ENCODE measurements at regions not wholly inside any gene's neighbourhood (a gene's known extent, or its start where the extent isn't known, plus 50 kb on each side); places are given as distances from the start of the nearest gene placed in this dataset.

- CTCF ChIA-PET = no interaction called here
- DNase-seq = no peak
- H3K36me3 Mint-ChIP-seq = no peaks in the 10 kb centered on the region
- H3K9me3 Mint-ChIP-seq = peaks cover 4% of the 10 kb centered on the region
- H3K27ac Mint-ChIP-seq = no peak overlapping the region
- H3K4me3 Mint-ChIP-seq = no peak overlapping the region
- H3K27me3 Mint-ChIP-seq = no peaks in the 10 kb centered on the region
- no peaks in the 10 kb centered on the region for H3K4me1 Mint-ChIP-seq
Observed at GRCh38 chr2:104577143-104577542, 276.8 kb upstream of the POU3F3 start.

DNA sequence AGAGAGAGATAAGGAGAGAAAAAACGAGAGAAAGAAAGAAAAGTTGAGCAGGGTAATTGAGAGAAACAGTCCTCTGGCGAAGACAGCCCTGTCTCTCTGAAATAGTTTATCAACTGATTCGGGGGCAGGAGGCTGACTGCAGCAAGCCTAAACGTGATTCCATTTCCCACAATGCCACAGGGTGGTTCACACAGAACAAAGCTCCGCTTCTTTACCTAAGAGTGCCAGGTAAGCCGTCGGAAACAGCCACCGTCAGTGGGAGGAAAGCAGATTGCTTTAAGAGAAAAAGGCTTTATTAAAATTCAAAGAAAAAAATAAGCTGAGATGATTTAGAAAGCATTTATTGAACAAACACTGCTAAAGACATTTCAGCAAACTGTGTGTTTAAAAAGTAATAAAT, 271.4 kb upstream of the POU3F3 start:
- CTCF ChIA-PET = no interaction called here
- H3K4me3 Mint-ChIP-seq = no peak overlapping the region

DNA sequence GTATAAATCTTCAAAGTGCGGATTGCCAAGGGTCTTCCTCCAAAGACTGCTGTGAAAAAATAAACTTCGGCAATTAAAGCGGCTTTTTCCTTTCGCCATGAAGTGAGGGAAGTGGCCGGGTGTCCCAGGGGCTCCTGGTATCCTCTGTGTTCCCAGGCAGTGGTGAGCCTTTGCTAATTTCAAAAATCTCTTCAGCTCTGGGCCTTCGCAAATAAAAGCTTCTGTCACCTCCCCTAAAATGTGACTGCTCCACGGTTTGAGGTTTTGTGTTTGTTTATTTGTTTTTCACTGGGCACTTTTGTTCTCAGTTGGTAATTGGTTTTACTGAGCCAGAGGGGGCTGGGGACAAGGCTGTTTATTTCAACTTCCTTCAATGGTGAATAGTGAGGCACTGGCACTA, 270.1 kb upstream of the POU3F3 start:
- Mint-ChIP-seq H3K27ac (no peak overlapping the region), H3K36me3 (no peaks in the 10 kb centered on the region)
- no peak for DNase-seq

More for the DNA sequence above, 271.4 kb upstream of the POU3F3 start:
- H3K9me3 Mint-ChIP-seq = no peaks in the 10 kb centered on the region
- no peak overlapping the region for H3K27ac Mint-ChIP-seq
- H3K36me3 Mint-ChIP-seq = no peaks in the 10 kb centered on the region
- DNase-seq = no peak
- H3K4me1 Mint-ChIP-seq = no peaks in the 10 kb centered on the region
- no peaks in the 10 kb centered on the region for H3K27me3 Mint-ChIP-seq

DNA sequence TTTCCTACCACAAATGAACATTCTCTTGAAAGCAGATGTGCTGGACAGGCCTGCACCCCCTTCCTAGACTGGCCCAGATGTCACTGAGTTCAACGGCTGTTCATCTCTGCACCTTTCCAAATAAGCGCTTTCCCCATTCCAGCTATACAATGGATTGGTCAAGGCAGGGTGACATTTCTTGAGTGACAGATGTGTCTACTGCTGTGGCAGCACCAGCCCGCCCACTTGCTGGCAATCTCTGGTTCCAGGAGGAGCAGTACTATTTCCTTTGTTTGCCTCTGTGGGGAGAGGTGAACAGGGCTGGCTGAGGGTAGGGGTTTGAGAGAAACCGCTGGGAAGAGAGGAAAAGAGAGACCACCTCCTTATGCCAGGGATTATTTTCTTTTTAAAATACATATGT, 269.5 kb upstream of the POU3F3 start:
- Mint-ChIP-seq H3K4me3 (no peak overlapping the region), H3K4me1 (no peaks in the 10 kb centered on the region), H3K27ac (no peak overlapping the region), H3K27me3 (no peaks in the 10 kb centered on the region), H3K9me3 (peaks cover under 1% of the 10 kb centered on the region), H3K36me3 (no peaks in the 10 kb centered on the region)
- CTCF ChIA-PET = no interaction called here
- no peak for DNase-seq

More for the DNA sequence above, 270.1 kb upstream of the POU3F3 start:
- CTCF ChIA-PET = no interaction called here
- H3K4me1 Mint-ChIP-seq = no peaks in the 10 kb centered on the region
- no peak overlapping the region for H3K4me3 Mint-ChIP-seq
- H3K9me3 Mint-ChIP-seq = no peaks in the 10 kb centered on the region
- no peaks in the 10 kb centered on the region for H3K27me3 Mint-ChIP-seq

DNA sequence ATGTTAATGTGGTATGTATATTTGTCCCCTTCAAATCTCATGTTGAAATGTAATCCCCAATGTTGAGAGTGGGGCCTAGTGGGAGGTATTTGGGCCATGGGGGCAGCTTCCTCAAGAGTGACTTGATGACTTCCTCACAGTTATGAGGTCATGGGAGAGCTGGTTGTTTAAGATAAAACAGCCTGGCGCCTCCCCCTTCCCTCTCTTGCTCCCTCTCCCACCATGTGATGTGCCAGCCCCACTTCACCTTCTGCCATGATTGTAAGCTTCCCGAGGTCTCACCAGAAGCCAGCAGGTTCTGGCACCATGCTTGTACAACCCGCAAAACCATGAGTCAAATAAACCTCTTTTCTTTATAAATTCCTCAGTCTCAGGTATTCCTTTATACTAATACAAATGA, 258.3 kb upstream of the POU3F3 start:
- Mint-ChIP-seq H3K27ac (no peak overlapping the region), H3K9me3 (peaks cover 6% of the 10 kb centered on the region)

GRCh38 chr2:104597942-104598341, 256.0 kb upstream of the POU3F3 start:
- Mint-ChIP-seq H3K36me3 (no peaks in the 10 kb centered on the region), H3K4me3 (no peak overlapping the region), H3K27me3 (no peaks in the 10 kb centered on the region), H3K9me3 (no peaks in the 10 kb centered on the region), H3K27ac (no peak overlapping the region), H3K4me1 (no peaks in the 10 kb centered on the region)
- DNase-seq = no peak
- CTCF ChIA-PET = no interaction called here

More for the DNA sequence above, 258.3 kb upstream of the POU3F3 start:
- no peaks in the 10 kb centered on the region for H3K4me1 Mint-ChIP-seq
- no peaks in the 10 kb centered on the region for H3K36me3 Mint-ChIP-seq
- CTCF ChIA-PET = no interaction called here
- H3K4me3 Mint-ChIP-seq = no peak overlapping the region
- no peaks in the 10 kb centered on the region for H3K27me3 Mint-ChIP-seq
- DNase-seq = no peak

DNA sequence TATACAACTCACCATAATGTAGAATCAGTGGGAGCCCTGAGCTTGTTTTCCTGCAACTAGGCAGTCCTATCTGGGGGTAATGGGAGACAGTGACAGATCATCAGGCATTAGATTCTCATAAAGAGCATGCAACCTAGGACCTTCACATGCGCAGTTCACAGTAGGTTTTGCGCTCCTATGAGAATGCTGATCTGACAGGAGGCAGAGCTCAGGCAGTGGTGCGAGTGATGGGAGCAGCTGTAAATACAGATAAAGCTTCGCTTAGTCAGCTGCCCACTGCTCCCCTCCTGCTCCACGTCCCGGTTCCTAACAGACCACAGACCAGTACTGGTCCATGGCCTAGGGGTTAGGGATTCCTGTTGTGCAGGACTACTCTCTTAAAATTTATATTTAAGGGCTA, 255.3 kb upstream of the POU3F3 start:
- Mint-ChIP-seq H3K27me3 (no peaks in the 10 kb centered on the region), H3K27ac (no peak overlapping the region), H3K4me3 (no peak overlapping the region), H3K9me3 (no peaks in the 10 kb centered on the region), H3K4me1 (no peaks in the 10 kb centered on the region), H3K36me3 (no peaks in the 10 kb centered on the region)
- CTCF ChIA-PET = no interaction called here
- DNase-seq = no peak

DNA sequence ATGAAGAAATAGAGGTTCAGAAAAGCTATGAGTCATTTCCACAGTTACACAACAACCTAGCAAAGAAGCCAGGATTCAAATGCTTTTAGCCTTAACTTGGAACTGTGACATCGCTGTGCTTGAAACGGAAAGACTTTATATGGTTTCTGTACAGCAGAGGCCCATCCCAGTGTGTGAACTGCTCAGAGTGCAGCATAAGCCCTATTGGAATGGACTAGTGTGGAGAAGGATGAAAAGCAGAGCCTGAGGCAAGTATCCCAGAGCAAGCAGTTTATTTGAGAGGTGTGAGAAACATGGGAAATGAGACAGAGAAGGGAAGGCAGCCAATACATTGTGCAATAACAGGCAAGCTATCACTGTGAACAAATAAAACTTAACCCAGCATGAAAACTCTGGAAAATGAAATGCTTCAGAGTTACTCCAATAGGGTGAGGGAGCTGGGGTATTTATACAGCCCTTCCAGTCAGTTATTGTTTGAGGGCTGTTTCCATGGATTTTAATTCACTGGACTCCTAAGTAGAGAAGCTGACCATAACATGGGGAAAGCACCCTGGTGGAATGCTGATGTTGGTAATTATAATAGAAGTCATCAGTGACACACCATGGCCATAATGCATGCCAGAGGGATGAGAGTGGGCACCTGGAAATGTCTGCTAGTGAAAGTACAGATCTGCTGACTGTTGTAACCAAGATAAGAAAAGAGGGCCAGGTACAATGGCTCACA, 254.0 kb upstream of the POU3F3 start:
- Mint-ChIP-seq H3K36me3 (no peaks in the 10 kb centered on the region), H3K4me3 (no peak overlapping the region), H3K4me1 (no peaks in the 10 kb centered on the region), H3K9me3 (no peaks in the 10 kb centered on the region), H3K27ac (no peak overlapping the region), H3K27me3 (no peaks in the 10 kb centered on the region)
- CTCF ChIA-PET = no interaction called here
- no peak for DNase-seq

GRCh38 chr2:104606056-104606455, 247.9 kb upstream of the POU3F3 start:
- H3K27ac Mint-ChIP-seq = no peak overlapping the region
- no peaks in the 10 kb centered on the region for H3K27me3 Mint-ChIP-seq
- H3K36me3 Mint-ChIP-seq = no peaks in the 10 kb centered on the region
- CTCF ChIA-PET = no interaction called here
- no peak for DNase-seq
- H3K4me3 Mint-ChIP-seq = no peak overlapping the region
- H3K9me3 Mint-ChIP-seq = peaks cover 2% of the 10 kb centered on the region
- no peaks in the 10 kb centered on the region for H3K4me1 Mint-ChIP-seq

- no peaks in the 10 kb centered on the region for H3K9me3 Mint-ChIP-seq
- H3K4me3 Mint-ChIP-seq = no peak overlapping the region
- no peak for DNase-seq
- no peaks in the 10 kb centered on the region for H3K27me3 Mint-ChIP-seq
- no peak overlapping the region for H3K27ac Mint-ChIP-seq
- no peaks in the 10 kb centered on the region for H3K4me1 Mint-ChIP-seq
- CTCF ChIA-PET = no interaction called here
- no peaks in the 10 kb centered on the region for H3K36me3 Mint-ChIP-seq
Observed at GRCh38 chr2:104616856-104617255, 237.1 kb upstream of the POU3F3 start.

DNA sequence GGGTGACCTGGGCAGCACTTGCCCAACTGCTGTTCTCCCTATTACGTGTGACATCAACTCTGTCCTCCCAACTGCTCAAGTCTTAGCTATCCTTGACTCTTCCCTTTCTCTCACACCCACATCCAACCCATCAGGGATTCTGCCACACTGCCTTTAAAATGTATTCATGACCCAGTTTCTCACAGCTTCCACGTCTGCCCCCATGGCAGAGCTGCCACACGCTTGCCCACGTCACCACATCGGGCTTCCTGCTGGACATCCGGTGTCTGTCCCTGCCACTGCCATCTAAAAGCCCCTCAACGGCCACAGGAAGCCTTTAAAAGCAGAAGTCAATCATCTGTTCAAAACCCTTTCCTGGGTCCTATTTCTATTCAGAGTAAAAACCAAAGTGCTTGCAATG, 233.1 kb upstream of the POU3F3 start:
- H3K4me1 Mint-ChIP-seq = no peaks in the 10 kb centered on the region
- H3K27ac Mint-ChIP-seq = no peak overlapping the region
- no peaks in the 10 kb centered on the region for H3K9me3 Mint-ChIP-seq
- no peak overlapping the region for H3K4me3 Mint-ChIP-seq
- no peak for DNase-seq
- CTCF ChIA-PET = no interaction called here
- no peaks in the 10 kb centered on the region for H3K36me3 Mint-ChIP-seq
- H3K27me3 Mint-ChIP-seq = no peaks in the 10 kb centered on the region

DNA sequence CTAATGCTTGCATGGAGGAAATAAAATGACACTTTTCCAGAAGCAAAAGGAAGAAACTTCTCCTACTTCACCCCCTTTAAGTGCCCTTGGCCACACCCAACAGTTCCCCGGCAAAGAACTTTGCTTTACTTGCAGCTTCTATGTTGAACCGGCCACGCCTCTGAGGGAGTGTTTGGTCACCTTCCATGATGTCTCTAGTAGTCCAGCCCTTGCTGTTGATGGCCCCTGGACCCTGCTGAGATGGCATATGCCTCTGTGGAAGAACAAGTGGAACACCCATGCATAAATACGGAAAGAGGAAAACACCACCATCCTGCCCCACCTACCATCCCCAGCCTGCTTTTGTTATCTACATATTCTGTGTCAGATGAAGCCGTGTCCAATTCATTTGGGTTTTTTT, 218.3 kb upstream of the POU3F3 start:
- Mint-ChIP-seq H3K27me3 (no peaks in the 10 kb centered on the region), H3K4me1 (no peaks in the 10 kb centered on the region), H3K9me3 (peaks cover 2% of the 10 kb centered on the region), H3K4me3 (no peak overlapping the region), H3K27ac (no peak overlapping the region), H3K36me3 (no peaks in the 10 kb centered on the region)
- CTCF ChIA-PET = no interaction called here
- no peak for DNase-seq

DNA sequence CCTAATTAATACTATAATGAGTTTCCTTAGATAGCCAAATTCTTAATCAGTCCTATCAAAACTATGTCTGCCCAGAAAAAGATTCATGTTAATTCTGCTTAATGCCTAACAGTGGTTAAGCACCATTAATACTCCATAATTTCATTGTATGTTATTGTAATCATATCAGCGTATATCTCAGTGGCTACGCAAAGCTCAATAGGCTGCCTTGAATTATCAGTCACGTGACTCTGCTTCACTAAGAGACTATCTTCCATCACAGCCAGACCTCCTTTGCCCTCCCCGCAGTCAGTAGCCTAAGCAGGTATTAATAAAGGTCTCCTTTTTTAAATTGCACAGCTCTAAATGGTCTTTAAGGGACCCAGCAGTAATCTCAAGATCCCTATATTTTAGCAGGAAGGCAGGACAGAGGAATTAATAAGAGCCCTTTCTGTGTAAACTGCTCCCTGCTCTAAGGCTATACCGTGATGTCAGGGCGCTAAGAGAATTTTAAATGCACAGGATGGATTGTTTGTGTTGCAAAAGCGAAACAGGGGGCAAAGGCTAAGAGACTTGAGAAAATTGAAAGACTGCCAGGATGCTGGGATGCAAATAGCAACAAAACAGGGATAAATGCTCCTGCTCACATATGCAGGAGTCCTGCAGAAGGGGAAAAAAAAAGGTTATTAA, 215.6 kb upstream of the POU3F3 start:
- peaks cover 2% of the 10 kb centered on the region for H3K9me3 Mint-ChIP-seq
- H3K4me3 Mint-ChIP-seq = no peak overlapping the region
- H3K27ac Mint-ChIP-seq = no peak overlapping the region
- no peak for DNase-seq
- H3K4me1 Mint-ChIP-seq = no peaks in the 10 kb centered on the region
- no peaks in the 10 kb centered on the region for H3K27me3 Mint-ChIP-seq
- CTCF ChIA-PET = no interaction called here
- H3K36me3 Mint-ChIP-seq = no peaks in the 10 kb centered on the region

GRCh38 chr2:104638859-104639202, 215.1 kb upstream of the POU3F3 start:
- CTCF ChIA-PET = no interaction called here
- Mint-ChIP-seq H3K4me3 (no peak overlapping the region), H3K27me3 (no peaks in the 10 kb centered on the region), H3K4me1 (no peaks in the 10 kb centered on the region), H3K27ac (no peak overlapping the region), H3K9me3 (peaks cover 2% of the 10 kb centered on the region), H3K36me3 (no peaks in the 10 kb centered on the region)
- DNase-seq = no peak

GRCh38 chr2:104641786-104642185, 212.1 kb upstream of the POU3F3 start:
- no peaks in the 10 kb centered on the region for H3K27me3 Mint-ChIP-seq
- no peaks in the 10 kb centered on the region for H3K36me3 Mint-ChIP-seq
- no peaks in the 10 kb centered on the region for H3K4me1 Mint-ChIP-seq
- CTCF ChIA-PET = no interaction called here
- no peak overlapping the region for H3K27ac Mint-ChIP-seq
- no peaks in the 10 kb centered on the region for H3K9me3 Mint-ChIP-seq
- no peak overlapping the region for H3K4me3 Mint-ChIP-seq
- no peak for DNase-seq
